Lower lobe of right lung (tissue), 2 donors: ENCODE measurements at regions not wholly inside any gene's neighbourhood (a gene's known extent, or its start where the extent isn't known, plus 50 kb on each side); places are given as distances from the start of the nearest gene placed in this dataset.

ENCODE experiments used
- ATAC-seq, 2 donors: fragments of 200-7000 bp; cut with Tn5 transposase; one replicate each; pipeline ENCODE4 v1.9.1; 2020 to 2022; ENCODE audit warnings: mild to moderate bottlenecking in 2 of 2, moderate library complexity in 2 of 2
- DNase-seq: peaks from one replicate; pipeline ENCODE4 v3.0.0-alpha.2; 2020
- H3K27ac ChIP-seq: fragments of 200-600 bp; one replicate; pipeline ENCODE4 v1.8.0; 2022
- H3K27me3 ChIP-seq: fragments of 200-600 bp; one replicate; pipeline ENCODE4 v1.8.0; 2022; ENCODE audit warnings: low read depth
- H3K36me3 ChIP-seq: fragments of 200-600 bp; one replicate; pipeline ENCODE4 v1.8.0; 2022; ENCODE audit warnings: mild to moderate bottlenecking
- H3K4me1 ChIP-seq: fragments of 200-600 bp; one replicate; pipeline ENCODE4 v1.8.0; 2022
- H3K4me3 ChIP-seq: fragments of 200-600 bp; one replicate; pipeline ENCODE4 v1.8.0; 2022; ENCODE audit warnings: mild to moderate bottlenecking
- H3K9me3 ChIP-seq: fragments of 200-600 bp; one replicate; pipeline ENCODE4 v1.8.0; 2022
- CTCF ChIP-seq: fragments of 200-600 bp; IDR thresholded peaks from one replicate; pipeline ENCODE4 v1.8.0; 2022; ENCODE audit warnings: antibody characterized with exemption, mild to moderate bottlenecking
- intact Hi-C: fragments of 100-400 bp; cut with DNase I; formaldehyde crosslinking; loops from one replicate; pipeline ENCODE4 v1.11.0; 2022
- donor health status: DM: no; HTN: yes; CAD: no; lungs with severe emphysema.

DNA sequence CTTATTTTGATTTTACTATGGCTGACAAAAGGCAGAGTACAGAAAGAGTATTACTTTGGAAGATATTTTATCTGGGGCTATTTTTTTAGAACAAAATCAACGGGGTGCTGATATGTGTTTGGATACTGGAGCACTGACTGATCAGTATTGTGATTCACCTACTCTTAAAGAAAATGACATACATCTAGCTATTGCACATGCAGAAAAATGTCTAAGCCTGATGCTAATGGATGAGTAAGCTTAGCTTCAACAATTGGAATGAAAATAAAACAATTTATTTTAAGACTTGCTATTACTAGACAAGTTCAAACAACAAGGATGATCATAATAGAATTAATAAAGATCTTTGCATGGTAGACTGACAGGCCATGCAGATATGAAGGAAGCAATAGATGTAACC, 262.0 kb downstream of the PPP1R2C start:
- H3K27ac ChIP-seq: no peak overlapping the region
- no peaks in the 10 kb centered on the region for H3K4me1 ChIP-seq
- no peaks in the 10 kb centered on the region for H3K9me3 ChIP-seq
- TF ChIP-seq CTCF: no peak
- DNase-seq: no peak
- intact Hi-C loops: no loop called here
- H3K36me3 ChIP-seq: no peaks in the 10 kb centered on the region
- no peak for ATAC-seq
- no peak overlapping the region for H3K4me3 ChIP-seq
- no peaks in the 10 kb centered on the region for H3K27me3 ChIP-seq

- Histone ChIP-seq H3K36me3 (no peaks in the 10 kb centered on the region), H3K27me3 (no peaks in the 10 kb centered on the region), H3K4me1 (no peaks in the 10 kb centered on the region), H3K9me3 (no peaks in the 10 kb centered on the region), H3K27ac (no peak overlapping the region), H3K4me3 (no peak overlapping the region)
- ATAC-seq: no peak
- TF ChIP-seq CTCF: no peak
- DNase-seq: no peak
- intact Hi-C loops: no loop called here
These were observed 272.9 kb downstream of the PPP1R2C start for GRCh38 chrX:42505016-42505415.

GRCh38 chrX:42499620-42500019, 278.3 kb downstream of the PPP1R2C start:
- intact Hi-C loops: no loop called here
- H3K27ac ChIP-seq: no peak overlapping the region

DNA sequence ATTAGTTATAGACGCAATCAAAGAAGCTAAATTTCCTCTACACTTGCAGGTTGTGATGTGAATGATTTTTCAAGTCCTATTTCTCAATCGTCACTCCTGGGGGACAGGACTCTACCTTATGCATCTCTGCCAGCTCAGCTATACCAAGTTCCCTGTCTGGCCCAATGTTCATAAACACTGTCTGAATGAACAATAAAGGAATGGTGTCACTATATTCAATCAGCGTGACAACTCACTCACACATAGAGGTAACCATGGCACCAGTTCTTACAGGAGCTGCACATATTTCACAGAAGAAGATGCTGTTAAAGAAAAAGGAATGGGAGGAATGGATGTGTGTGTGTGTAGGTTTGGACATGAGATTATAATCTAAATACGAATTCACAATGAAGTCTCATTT, 280.6 kb downstream of the PPP1R2C start:
- Histone ChIP-seq H3K4me1 (no peaks in the 10 kb centered on the region), H3K9me3 (no peaks in the 10 kb centered on the region), H3K4me3 (no peak overlapping the region), H3K27me3 (no peaks in the 10 kb centered on the region), H3K36me3 (no peaks in the 10 kb centered on the region), H3K27ac (no peak overlapping the region)
- DNase-seq: no peak
- no peak for ATAC-seq
- intact Hi-C loops: no loop called here
- TF ChIP-seq CTCF: no peak

More at GRCh38 chrX:42499620-42500019, 278.3 kb downstream of the PPP1R2C start:
- no peak overlapping the region for H3K4me3 ChIP-seq
- H3K9me3 ChIP-seq: no peaks in the 10 kb centered on the region
- DNase-seq: no peak
- no peaks in the 10 kb centered on the region for H3K36me3 ChIP-seq
- H3K27me3 ChIP-seq: no peaks in the 10 kb centered on the region
- TF ChIP-seq CTCF: no peak
- ATAC-seq: no peak
- H3K4me1 ChIP-seq: no peaks in the 10 kb centered on the region

GRCh38 chrX:42496239-42496638, 281.7 kb downstream of the PPP1R2C start:
- no peak for ATAC-seq
- Histone ChIP-seq H3K9me3 (no peaks in the 10 kb centered on the region), H3K27me3 (no peaks in the 10 kb centered on the region), H3K4me1 (no peaks in the 10 kb centered on the region), H3K36me3 (no peaks in the 10 kb centered on the region), H3K27ac (no peak overlapping the region), H3K4me3 (no peak overlapping the region)
- DNase-seq: no peak
- no peak for TF ChIP-seq CTCF
- intact Hi-C loops: no loop called here

- Histone ChIP-seq H3K9me3 (no peaks in the 10 kb centered on the region), H3K27me3 (no peaks in the 10 kb centered on the region), H3K27ac (no peak overlapping the region), H3K4me1 (no peaks in the 10 kb centered on the region), H3K4me3 (no peak overlapping the region), H3K36me3 (no peaks in the 10 kb centered on the region)
- DNase-seq: peak; percentile 41
- no peak for TF ChIP-seq CTCF
- peak; percentile 60 to 66 for ATAC-seq
- intact Hi-C loops: no loop called here
These were observed 282.8 kb downstream of the PPP1R2C start for GRCh38 chrX:42495139-42495538.
